CD14-positive monocyte (primary cell): ENCODE measurements at regions not wholly inside any gene's neighbourhood (a gene's known extent, or its start where the extent isn't known, plus 50 kb on each side); places are given as distances from the start of the nearest gene placed in this dataset.

Experiments
- DNase-seq, 3 donors: peaks; one replicate each; pipeline ENCODE4 v3.0.0-alpha.2; 2011 to 2022
- H2AFZ ChIP-seq: 2 replicates; pipeline ENCODE4 v1.6.0; 2012; ENCODE audit warnings: mild to moderate bottlenecking, low read depth, low read length, inconsistent platforms; ENCODE audit not compliant: insufficient read depth, poor library complexity, severe bottlenecking
- H3K27ac ChIP-seq, 2 donors: 1 replicate in 1 of 2; 2 replicates in 1 of 2; pipeline ENCODE4 v1.5.1; 2012 to 2013; ENCODE audit warnings: low read length in 2 of 2, control low read depth in 1 of 2, inconsistent platforms in 1 of 2, low read depth in 1 of 2, mild to moderate bottlenecking in 1 of 2
- H3K27me3 ChIP-seq, 2 donors: one replicate each; pipeline versions ENCODE4 v1.6.0 to v1.6.1; 2011 to 2013; ENCODE audit warnings: low read length in 2 of 2; ENCODE audit not compliant: control insufficient read depth in 2 of 2, insufficient read depth in 2 of 2
- H3K36me3 ChIP-seq, 2 donors: replicated peaks in 1 of 2; 1 replicate in 1 of 2; 2 replicates in 1 of 2; pipeline versions ENCODE4 v1.5.1 to v1.6.1; 2012 to 2013; ENCODE audit warnings: low read length in 2 of 2, control low read depth in 1 of 2, inconsistent platforms in 1 of 2, mild to moderate bottlenecking in 1 of 2; ENCODE audit not compliant: insufficient read depth in 2 of 2, control insufficient read depth in 1 of 2
- H3K4me1 ChIP-seq, 2 donors: 1 replicate in 1 of 2; 2 replicates in 1 of 2; pipeline versions ENCODE4 v1.5.1 to v1.6.1; 2012 to 2013; ENCODE audit warnings: low read length in 2 of 2, control low read depth in 1 of 2, inconsistent platforms in 1 of 2, mild to moderate bottlenecking in 1 of 2, moderate library complexity in 1 of 2; ENCODE audit not compliant: insufficient read depth in 2 of 2, control insufficient read depth in 1 of 2
- H3K4me2 ChIP-seq: replicated peaks from 2 replicates; pipeline ENCODE3; 2012; ENCODE audit warnings: low read length, moderate library complexity, mild to moderate bottlenecking; ENCODE audit not compliant: poor library complexity, severe bottlenecking; ENCODE audit errors: extremely low read depth
- H3K4me3 ChIP-seq, 3 experiments: fragments of 200-600 bp in 1 of 3; sonication (generic) in 1 of 3; replicated peaks in 1 of 3; 1 replicate in 2 of 3; 2 replicates in 1 of 3; pipeline ENCODE4 v1.5.1; 2011 to 2013; ENCODE audit warnings: low read length in 3 of 3, mild to moderate bottlenecking in 3 of 3, control low read depth in 2 of 3, low read depth in 2 of 3, inconsistent platforms in 1 of 3, moderate library complexity in 1 of 3
- H3K79me2 ChIP-seq: 2 replicates; pipeline ENCODE4 v1.6.0; 2012; ENCODE audit warnings: mild to moderate bottlenecking, control low read depth, inconsistent platforms, low read length, moderate library complexity; ENCODE audit not compliant: insufficient read depth
- H3K9ac ChIP-seq: 2 replicates; pipeline ENCODE4 v1.6.0; 2017; ENCODE audit warnings: low read length, mild to moderate bottlenecking; ENCODE audit not compliant: insufficient read depth, poor library complexity, severe bottlenecking
- H3K9me3 ChIP-seq, 2 donors: replicated peaks in 1 of 2; 1 replicate in 1 of 2; 2 replicates in 1 of 2; pipeline versions ENCODE4 v1.5.1 to v1.6.1; 2012 to 2013; ENCODE audit warnings: low read length in 2 of 2, control low read depth in 1 of 2; ENCODE audit not compliant: control insufficient read depth in 1 of 2, insufficient read depth in 1 of 2
- H4K20me1 ChIP-seq: 2 replicates; pipeline ENCODE4 v1.6.0; 2012; ENCODE audit warnings: mild to moderate bottlenecking, low read length, control low read depth, moderate library complexity; ENCODE audit not compliant: insufficient read depth
- H3K27ac Mint-ChIP-seq, 7 donors: one replicate each; pipeline ENCODE4 v1.8.0; 2020; ENCODE audit warnings: mild to moderate bottlenecking in 7 of 7, mixed read lengths in 7 of 7, moderate library complexity in 6 of 7, inconsistent platforms in 2 of 7
- H3K27me3 Mint-ChIP-seq, 3 donors: one replicate each; pipeline ENCODE4 v1.8.0; 2021 to 2022; ENCODE audit warnings: low read depth in 3 of 3, mild to moderate bottlenecking in 3 of 3, mixed read lengths in 3 of 3, moderate library complexity in 3 of 3, inconsistent platforms in 1 of 3
- H3K36me3 Mint-ChIP-seq, 2 donors: one replicate each; pipeline ENCODE4 v1.8.0; 2020; ENCODE audit warnings: mixed read lengths in 2 of 2, inconsistent platforms in 1 of 2, mild to moderate bottlenecking in 1 of 2
- H3K4me1 Mint-ChIP-seq: one replicate; pipeline ENCODE4 v1.8.0; 2020; ENCODE audit warnings: mild to moderate bottlenecking, mixed read lengths
- H3K4me3 Mint-ChIP-seq, 2 donors: one replicate each; pipeline ENCODE4 v1.8.0; 2020; ENCODE audit warnings: mild to moderate bottlenecking in 2 of 2, mixed read lengths in 2 of 2, moderate library complexity in 1 of 2
- H3K9me3 Mint-ChIP-seq, 7 donors: one replicate each; pipeline ENCODE4 v1.8.0; 2020 to 2022; ENCODE audit warnings: mixed read lengths in 7 of 7, mild to moderate bottlenecking in 6 of 7, moderate library complexity in 6 of 7, inconsistent platforms in 2 of 7
- CTCF ChIP-seq: fragments of 200-600 bp; IDR thresholded peaks from one replicate; pipeline ENCODE4 v1.8.0; 2022; ENCODE audit warnings: antibody characterized with exemption, mild to moderate bottlenecking
- WGBS: methylation state at CpG from one replicate; pipeline ENCODE4 v1.1.5; 2013; ENCODE audit warnings: missing lambda C conversion rate; ENCODE audit not compliant: insufficient coverage; 5-methylcytosine and 5-hydroxymethylcytosine counted together
- intact Hi-C, 2 donors: fragments of 100-400 bp; cut with micrococcal nuclease; formaldehyde crosslinking; loops; one replicate each; pipeline versions ENCODE4 v1.15.0 to v1.15.1; 2023

- Histone ChIP-seq H4K20me1 (no peaks in the 10 kb centered on the region), H3K4me3 (no peak overlapping the region), H3K27ac (no peak overlapping the region), H3K27me3 (no peaks in the 10 kb centered on the region), H3K4me2 (no peak overlapping the region), H2AFZ (no peak overlapping the region), H3K36me3 (no peaks in the 10 kb centered on the region), H3K9ac (no peak overlapping the region), H3K79me2 (no peaks in the 10 kb centered on the region), H3K4me1 (no peaks in the 10 kb centered on the region), H3K9me3 (peaks cover 0 to 6% of the 10 kb centered on the region in 2 donors)
- H3K4me3 Mint-ChIP-seq = no peak overlapping the region
- DNase-seq = no peak
- no CpG with 5 or more reads among the region's 1 CpG for WGBS
- peaks cover 0 to 8% (median 2%) of the 10 kb centered on the region in 7 donors for H3K9me3 Mint-ChIP-seq
- no peak for TF ChIP-seq CTCF
- intact Hi-C loops = no loop called here
- H3K27ac Mint-ChIP-seq = no peak overlapping the region
- H3K4me1 Mint-ChIP-seq = no peaks in the 10 kb centered on the region
- no peaks in the 10 kb centered on the region for H3K36me3 Mint-ChIP-seq
- H3K27me3 Mint-ChIP-seq = peaks cover under 1 to 2% (median 1%) of the 10 kb centered on the region in 3 donors
Observed at GRCh38 chr2:118593257-118593656, 254.2 kb downstream of the EN1 start.

- H3K4me1 ChIP-seq = no peaks in the 10 kb centered on the region
- intact Hi-C loops = no loop called here
- H3K4me3 Mint-ChIP-seq = no peak overlapping the region
- H3K4me2 ChIP-seq = no peak overlapping the region
- no peak for DNase-seq
- no peak overlapping the region for H3K9ac ChIP-seq
- no peaks in the 10 kb centered on the region for H3K9me3 ChIP-seq
- no peak for TF ChIP-seq CTCF
- H3K4me1 Mint-ChIP-seq = no peaks in the 10 kb centered on the region
- no peak overlapping the region for H3K4me3 ChIP-seq
- peaks cover 1 to 2% (median 2%) of the 10 kb centered on the region in 3 donors for H3K27me3 Mint-ChIP-seq
- H3K27ac ChIP-seq = no peak overlapping the region
- H3K79me2 ChIP-seq = no peaks in the 10 kb centered on the region
- H4K20me1 ChIP-seq = no peaks in the 10 kb centered on the region
- peaks cover 0 to 3% (median 0%) of the 10 kb centered on the region in 7 donors for H3K9me3 Mint-ChIP-seq
- H2AFZ ChIP-seq = no peak overlapping the region
- WGBS = 93% methylated on average over 3 of the region's 7 CpGs
- H3K27ac Mint-ChIP-seq = no peak overlapping the region
- H3K27me3 ChIP-seq = no peaks in the 10 kb centered on the region
- H3K36me3 ChIP-seq = no peaks in the 10 kb centered on the region
- no peaks in the 10 kb centered on the region for H3K36me3 Mint-ChIP-seq
Observed at GRCh38 chr2:118591223-118591622, 256.2 kb downstream of the EN1 start.
